ENCODE measurements at regions not wholly inside any gene's neighbourhood (a gene's known extent, or its start where the extent isn't known, plus 50 kb on each side); places are given as distances from the start of the nearest gene placed in this dataset.

DNA sequence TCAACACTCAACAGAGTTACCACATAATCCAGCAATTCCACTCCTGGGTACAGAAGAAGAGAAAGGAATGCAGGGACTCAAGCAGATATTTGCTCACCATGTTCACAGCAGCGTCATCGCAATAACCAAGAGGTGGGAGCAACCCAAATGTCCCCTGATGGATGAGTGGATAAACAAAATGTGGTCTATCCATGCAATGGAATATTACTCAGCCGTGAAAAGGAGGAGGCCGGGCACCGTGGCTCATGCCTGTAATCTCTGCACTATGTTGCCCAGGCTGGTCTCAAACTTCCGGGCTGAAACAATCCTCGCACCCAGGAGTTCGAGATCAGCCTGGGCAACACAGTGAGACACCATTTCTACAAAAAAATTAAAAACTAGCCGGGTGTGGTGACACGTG lies 131.7 kb downstream of the CTTN start:
- ATAC-seq (replicated peaks) (no peak), DNase-seq (no peak)
- no peaks in the 10 kb centered on the region for H3K36me3 Mint-ChIP-seq
- H3K9me3 Mint-ChIP-seq = peaks cover 7 to 12% of the 10 kb centered on the region in 2 donors
- H3K4me3 Mint-ChIP-seq = no peak overlapping the region
- H3K4me1 Mint-ChIP-seq = no peaks in the 10 kb centered on the region
- H3K27ac Mint-ChIP-seq = no peak overlapping the region
- peaks cover 0 to 6% of the 10 kb centered on the region in 2 donors for H3K27me3 Mint-ChIP-seq

DNA sequence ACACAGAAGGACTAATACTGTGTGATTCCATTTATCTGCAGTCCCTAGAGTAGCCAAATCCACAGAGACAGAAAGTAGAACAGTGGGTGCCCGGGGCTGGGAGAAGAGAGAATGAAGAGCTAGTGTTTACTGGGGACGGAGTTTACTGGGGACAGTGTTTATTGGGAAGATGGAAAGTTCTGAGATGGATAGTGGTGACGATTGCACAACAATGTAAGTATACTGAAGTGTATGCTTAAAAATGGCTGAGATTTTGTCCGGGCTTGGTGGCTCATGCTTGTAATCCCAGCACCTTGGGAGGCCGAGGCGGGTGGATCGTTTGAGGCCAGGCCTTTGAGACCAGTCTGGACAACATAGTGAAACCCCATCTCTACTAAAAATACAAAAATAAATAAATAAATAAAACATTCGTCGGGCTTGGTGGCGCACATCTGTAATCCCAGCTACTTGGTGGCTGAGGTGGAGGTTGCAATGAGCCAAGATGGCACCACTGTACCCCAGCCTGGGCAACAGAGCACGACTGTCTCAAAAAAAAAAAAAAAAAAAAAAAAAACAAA lies 132.4 kb downstream of the CTTN start:
- Mint-ChIP-seq H3K27me3 (peaks cover 0 to 10% of the 10 kb centered on the region in 2 donors), H3K36me3 (no peaks in the 10 kb centered on the region), H3K4me3 (no peak overlapping the region), H3K4me1 (no peaks in the 10 kb centered on the region), H3K9me3 (peaks cover 11 to 16% of the 10 kb centered on the region in 2 donors), H3K27ac (no peak overlapping the region)
- no peak for ATAC-seq (replicated peaks)
- DNase-seq = no peak

DNA sequence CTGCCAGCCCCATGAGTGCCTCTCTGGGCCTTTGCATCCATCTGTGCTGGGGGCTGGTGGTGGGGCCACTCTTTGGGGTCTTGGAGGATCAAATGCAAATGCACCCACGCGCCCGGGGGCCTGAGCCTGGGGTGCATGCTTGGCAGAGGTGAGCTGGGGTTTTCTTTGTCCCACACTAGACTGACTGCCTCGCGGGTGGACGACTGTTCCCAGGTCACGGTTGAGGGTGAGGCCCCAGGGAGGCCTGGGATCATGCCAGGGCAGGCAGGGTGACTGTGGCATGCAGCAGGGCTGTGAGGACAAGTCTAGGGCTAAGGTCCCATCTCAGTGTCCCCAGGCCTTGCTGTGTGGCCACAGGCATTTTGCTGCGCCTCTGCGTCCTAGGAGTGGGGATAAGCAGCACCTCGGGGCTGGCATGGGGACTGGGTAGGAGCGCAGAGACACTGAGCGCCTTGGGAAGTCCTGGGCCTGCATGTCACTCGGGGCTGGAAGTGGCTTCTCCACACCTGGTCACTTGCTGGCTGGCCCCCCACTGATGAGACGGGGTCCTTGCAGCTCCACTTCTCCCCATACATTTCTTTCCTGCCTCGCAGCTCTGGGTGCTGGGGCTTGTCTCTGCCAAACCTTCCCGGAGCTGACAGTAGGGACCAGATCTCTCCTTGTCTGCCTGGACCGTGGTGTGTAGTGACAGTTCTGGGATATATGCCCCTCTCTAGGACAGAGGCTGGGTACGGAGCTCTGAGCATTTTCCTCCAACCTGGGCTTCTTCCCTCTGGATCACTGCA lies 133.1 kb downstream of the CTTN start:
- no peak overlapping the region for H3K27ac Mint-ChIP-seq
- no peaks in the 10 kb centered on the region for H3K4me1 Mint-ChIP-seq
- ATAC-seq (replicated peaks) = no peak

GRCh38 chr11:70532066-70532440 lies 133.7 kb downstream of the CTTN start:
- Mint-ChIP-seq H3K36me3 (no peaks in the 10 kb centered on the region), H3K4me3 (no peak overlapping the region), H3K4me1 (no peaks in the 10 kb centered on the region), H3K9me3 (peaks cover 11 to 16% of the 10 kb centered on the region in 2 donors), H3K27me3 (peaks cover 0 to 6% of the 10 kb centered on the region in 2 donors), H3K27ac (no peak overlapping the region)
- ATAC-seq (replicated peaks) (no peak), DNase-seq (no peak)

More for the DNA sequence above, 133.1 kb downstream of the CTTN start:
- Mint-ChIP-seq H3K36me3 (no peaks in the 10 kb centered on the region), H3K9me3 (peaks cover 11 to 16% of the 10 kb centered on the region in 2 donors), H3K27me3 (peaks cover 0 to 10% of the 10 kb centered on the region in 2 donors), H3K4me3 (no peak overlapping the region)
- DNase-seq = no peak

DNA sequence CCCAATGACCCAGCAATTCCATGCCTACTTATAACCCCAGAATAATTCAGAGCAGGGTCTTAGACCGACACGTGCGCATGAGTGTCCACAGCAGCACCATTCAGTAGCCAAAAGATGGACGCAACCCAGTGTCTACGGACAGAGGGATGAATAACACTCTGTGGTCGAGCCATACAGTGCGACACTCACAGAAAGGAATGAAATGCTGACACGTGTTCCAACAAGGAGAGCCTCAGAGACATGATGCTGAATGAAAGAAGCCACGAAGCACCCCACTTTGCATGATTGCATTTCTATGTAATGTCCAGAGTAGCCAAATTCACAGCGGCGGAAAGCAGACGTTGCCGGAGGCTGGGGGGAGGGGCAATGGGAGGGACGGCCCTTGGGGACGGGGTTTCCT lies 134.4 kb downstream of the CTTN start:
- Mint-ChIP-seq H3K9me3 (peaks cover 11 to 16% of the 10 kb centered on the region in 2 donors), H3K4me3 (no peak overlapping the region), H3K27ac (no peak overlapping the region), H3K27me3 (peaks cover 0 to 5% of the 10 kb centered on the region in 2 donors), H3K4me1 (no peaks in the 10 kb centered on the region), H3K36me3 (no peaks in the 10 kb centered on the region)
- DNase-seq (no peak), ATAC-seq (replicated peaks) (no peak)

GRCh38 chr11:70535191-70535971 lies 137.1 kb downstream of the CTTN start:
- DNase-seq = no peak
- Mint-ChIP-seq H3K4me1 (no peaks in the 10 kb centered on the region), H3K9me3 (peaks cover 11 to 12% of the 10 kb centered on the region in 2 donors), H3K36me3 (no peaks in the 10 kb centered on the region), H3K4me3 (no peak overlapping the region), H3K27me3 (peaks cover 0 to 5% of the 10 kb centered on the region in 2 donors), H3K27ac (no peak overlapping the region)
- ATAC-seq (replicated peaks) = no peak

- ATAC-seq (replicated peaks) = no peak
- H3K27ac Mint-ChIP-seq = no peak overlapping the region
- H3K4me1 Mint-ChIP-seq = no peaks in the 10 kb centered on the region
- no peak overlapping the region for H3K4me3 Mint-ChIP-seq
- H3K9me3 Mint-ChIP-seq = peaks cover 12 to 15% of the 10 kb centered on the region in 2 donors
- H3K27me3 Mint-ChIP-seq = peaks cover 0 to 5% of the 10 kb centered on the region in 2 donors
- no peaks in the 10 kb centered on the region for H3K36me3 Mint-ChIP-seq
- no peak for DNase-seq
Observed at GRCh38 chr11:70536051-70536877, 137.9 kb downstream of the CTTN start.

- Mint-ChIP-seq H3K9me3 (peaks cover 10 to 18% of the 10 kb centered on the region in 2 donors), H3K4me1 (no peaks in the 10 kb centered on the region), H3K4me3 (no peak overlapping the region), H3K27ac (no peak overlapping the region), H3K36me3 (no peaks in the 10 kb centered on the region), H3K27me3 (peaks cover 0 to 5% of the 10 kb centered on the region in 2 donors)
- no peak for ATAC-seq (replicated peaks)
- DNase-seq = no peak
Observed at GRCh38 chr11:70537576-70538571, 139.5 kb downstream of the CTTN start.

DNA sequence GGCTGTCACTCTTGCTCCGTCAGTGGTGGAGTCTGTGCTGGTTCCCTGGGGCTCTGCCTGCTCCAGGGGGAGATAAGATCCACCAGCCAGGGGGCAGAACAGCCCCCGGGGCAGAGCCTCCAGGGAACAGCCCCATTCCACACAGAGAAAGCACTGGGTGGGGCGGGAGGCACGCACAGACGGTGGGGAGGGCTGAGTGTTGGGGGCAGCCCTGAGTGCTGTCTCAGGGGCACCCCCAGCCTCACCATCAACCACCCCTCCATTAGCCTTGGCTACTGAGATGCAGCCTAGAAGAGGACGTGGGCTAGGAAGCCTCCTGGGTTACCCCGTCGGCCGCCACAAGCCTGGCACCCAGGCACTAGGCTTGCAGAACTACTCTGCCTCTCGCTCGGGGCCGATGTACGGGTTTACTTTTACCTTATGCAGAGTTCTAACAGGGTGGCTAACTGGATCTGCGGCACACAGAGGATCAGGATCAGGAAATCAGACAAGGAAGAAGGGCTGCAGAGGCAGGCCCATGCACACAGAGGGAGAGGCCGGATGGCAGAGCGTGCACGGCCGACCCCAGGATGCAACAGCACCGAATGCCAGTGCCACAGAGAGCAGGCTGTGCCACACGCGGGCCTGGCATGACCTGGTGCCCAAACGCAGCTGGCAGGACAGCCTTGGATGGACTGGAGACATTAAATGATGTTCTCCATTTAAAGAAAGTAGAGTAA lies 140.5 kb downstream of the CTTN start:
- H3K4me1 Mint-ChIP-seq = no peaks in the 10 kb centered on the region
- H3K27ac Mint-ChIP-seq = no peak overlapping the region
- H3K27me3 Mint-ChIP-seq = peaks cover 0 to 5% of the 10 kb centered on the region in 2 donors
- no peak overlapping the region for H3K4me3 Mint-ChIP-seq
- DNase-seq = no peak
- peaks cover 7 to 14% of the 10 kb centered on the region in 2 donors for H3K9me3 Mint-ChIP-seq
- no peak for ATAC-seq (replicated peaks)
- H3K36me3 Mint-ChIP-seq = no peaks in the 10 kb centered on the region

DNA sequence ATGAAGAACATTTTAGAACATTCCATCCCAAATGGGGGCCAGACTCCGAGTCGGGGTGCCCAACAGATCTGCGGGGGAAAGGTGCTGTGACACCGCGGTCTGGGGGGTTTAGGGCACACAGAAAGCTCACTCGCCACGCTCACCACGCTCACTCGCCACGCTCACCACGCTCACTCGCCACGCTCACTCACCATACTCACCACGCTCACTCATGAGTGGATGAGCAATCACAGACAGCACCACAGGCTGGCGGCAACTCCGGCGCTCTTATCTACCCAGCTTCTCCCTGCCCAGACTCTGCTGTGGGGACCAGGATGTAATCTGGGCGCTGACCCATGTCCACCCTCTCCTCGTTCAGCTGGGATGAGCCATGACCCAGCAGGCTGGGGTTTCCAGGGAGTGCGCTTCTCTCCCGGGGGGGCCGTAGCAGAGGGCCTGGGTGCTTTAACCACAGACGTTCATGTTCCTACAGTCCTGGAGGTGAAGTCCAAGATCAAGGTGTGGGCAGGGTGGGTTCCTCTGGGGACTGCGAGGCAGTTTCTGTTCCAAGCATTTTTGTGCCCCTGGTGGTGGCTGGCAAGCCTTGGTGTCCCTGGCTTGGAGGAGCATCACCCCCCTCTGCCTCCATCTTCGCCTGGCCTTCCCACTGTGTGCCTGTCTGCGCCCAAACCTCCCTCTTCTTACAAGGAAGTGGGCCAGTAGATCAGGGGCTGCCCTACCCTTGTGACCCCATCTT lies 141.2 kb downstream of the CTTN start:
- H3K36me3 Mint-ChIP-seq = no peaks in the 10 kb centered on the region
- H3K9me3 Mint-ChIP-seq = peaks cover 5 to 11% of the 10 kb centered on the region in 2 donors
- H3K27ac Mint-ChIP-seq = no peak overlapping the region
- ATAC-seq (replicated peaks) (no peak), DNase-seq (no peak)
- H3K4me1 Mint-ChIP-seq = no peaks in the 10 kb centered on the region
- H3K27me3 Mint-ChIP-seq = peaks cover 0 to 5% of the 10 kb centered on the region in 2 donors
- no peak overlapping the region for H3K4me3 Mint-ChIP-seq

DNA sequence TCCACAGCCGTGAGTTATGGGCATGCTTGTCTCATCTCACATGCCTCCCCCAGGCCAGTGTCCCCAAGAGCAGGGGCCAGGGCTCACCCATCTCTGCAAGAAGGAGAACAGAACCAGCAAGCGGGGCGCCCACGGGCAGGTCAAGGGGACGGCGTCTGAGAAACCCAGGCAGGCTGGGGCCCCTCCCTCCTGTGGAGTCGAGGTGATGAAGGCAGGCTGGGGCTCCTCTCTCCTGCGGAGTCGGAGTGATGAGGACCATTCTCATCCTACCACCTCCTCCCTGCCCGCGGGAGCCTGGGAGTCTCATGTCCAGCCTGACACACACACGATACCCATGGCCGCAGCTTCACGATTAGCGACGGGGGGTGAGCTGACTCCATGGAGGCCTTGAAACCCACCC lies 141.9 kb downstream of the CTTN start:
- ATAC-seq (replicated peaks) = no peak
- Mint-ChIP-seq H3K4me3 (no peak overlapping the region), H3K36me3 (no peaks in the 10 kb centered on the region), H3K9me3 (peaks cover 3 to 9% of the 10 kb centered on the region in 2 donors), H3K4me1 (no peaks in the 10 kb centered on the region), H3K27me3 (peaks cover 0 to 2% of the 10 kb centered on the region in 2 donors), H3K27ac (no peak overlapping the region)
- DNase-seq = no peak

GRCh38 chr11:70541176-70541575 lies 142.8 kb downstream of the CTTN start:
- H3K4me3 Mint-ChIP-seq = no peak overlapping the region
- no peak overlapping the region for H3K27ac Mint-ChIP-seq
- H3K9me3 Mint-ChIP-seq = peaks cover 0 to 6% of the 10 kb centered on the region in 2 donors
- peaks cover 0 to 1% of the 10 kb centered on the region in 2 donors for H3K27me3 Mint-ChIP-seq
- DNase-seq (no peak), ATAC-seq (replicated peaks) (no peak)
- no peaks in the 10 kb centered on the region for H3K36me3 Mint-ChIP-seq
- H3K4me1 Mint-ChIP-seq = no peaks in the 10 kb centered on the region

All from stimulated activated naive B cell treated with anti-CD40 and anti-IgM and Interleukin-4, amounts not matched to agents 10 μg/mL and 1 μg/mL and 100 μg/mL, for 72 hours (primary cell).